ENCODE measurements at regions not wholly inside any gene's neighbourhood (a gene's known extent, or its start where the extent isn't known, plus 50 kb on each side); places are given as distances from the start of the nearest gene placed in this dataset.

GRCh38 chr15:69748131-69748530 is 295.5 kb downstream of the RPLP1 start:
- Mint-ChIP-seq H3K4me3 (no peak overlapping the region), H3K4me1 (no peaks in the 10 kb centered on the region), H3K9me3 (peaks cover 5% of the 10 kb centered on the region), H3K27ac (no peak overlapping the region), H3K36me3 (ENCODE audit: low read depth) (no peaks in the 10 kb centered on the region), H3K27me3 (ENCODE audit: insufficient read depth) (peaks cover 8% of the 10 kb centered on the region)
- TF ChIP-seq CTCF (conservative IDR thresholded peaks at IDR 0.05): no peak
- no peaks in the 10 kb centered on the region for H3K4me1 ChIP-seq (ENCODE audit: control insufficient read depth, insufficient read depth, low read length)
- H3K4me3 ChIP-seq (ENCODE audit: low read length): no peak overlapping the region
- H3K27ac ChIP-seq (ENCODE audit: low read depth, low read length): no peak overlapping the region
- no peak for DNase-seq
- H3K27me3 ChIP-seq (ENCODE audit: control insufficient read depth, insufficient read depth, low read length, poor library complexity, severe bottlenecking): no peaks in the 10 kb centered on the region
- whole genome bisulfite sequencing, 2 experiments (ENCODE audit: insufficient coverage in 1 of 2, insufficient read length in 1 of 2): 74 to 84% methylated on average over 4 to 7 of the region's 7 CpGs
- H3K9ac ChIP-seq (ENCODE audit: extremely low read depth, low read length, poor library complexity, severe bottlenecking): no peak overlapping the region
- no peaks in the 10 kb centered on the region for H3K36me3 ChIP-seq (ENCODE audit: control insufficient read depth, insufficient read depth, low read length)
- peaks cover 2% of the 10 kb centered on the region for H3K9me3 ChIP-seq (ENCODE audit: control insufficient read depth, low read length)

- no peak overlapping the region for H3K27ac Mint-ChIP-seq
- no peak overlapping the region for H3K27ac ChIP-seq (ENCODE audit: low read depth, low read length)
Observed at GRCh38 chr15:69748576-69749185, 296.1 kb downstream of the RPLP1 start.

GRCh38 chr15:69749274-69749673 is 296.7 kb downstream of the RPLP1 start:
- Histone ChIP-seq H3K9me3 (ENCODE audit: control insufficient read depth, low read length) (peaks cover 8% of the 10 kb centered on the region), H3K4me3 (ENCODE audit: low read length) (no peak overlapping the region), H3K27me3 (ENCODE audit: control insufficient read depth, insufficient read depth, low read length, poor library complexity, severe bottlenecking) (no peaks in the 10 kb centered on the region), H3K9ac (ENCODE audit: extremely low read depth, low read length, poor library complexity, severe bottlenecking) (no peak overlapping the region), H3K4me1 (ENCODE audit: control insufficient read depth, insufficient read depth, low read length) (no peaks in the 10 kb centered on the region), H3K36me3 (ENCODE audit: control insufficient read depth, insufficient read depth, low read length) (no peaks in the 10 kb centered on the region), H3K27ac (ENCODE audit: low read depth, low read length) (no peak overlapping the region)
- Mint-ChIP-seq H3K4me3 (no peak overlapping the region), H3K36me3 (ENCODE audit: low read depth) (no peaks in the 10 kb centered on the region), H3K27me3 (ENCODE audit: insufficient read depth) (peaks cover 3% of the 10 kb centered on the region), H3K4me1 (no peaks in the 10 kb centered on the region), H3K27ac (no peak overlapping the region), H3K9me3 (peaks cover 11% of the 10 kb centered on the region)
- TF ChIP-seq CTCF (conservative IDR thresholded peaks at IDR 0.05): no peak
- 85 to 90% methylated on average over 2 to 4 of the region's 4 CpGs for WGBS, 2 experiments (ENCODE audit: insufficient coverage in 1 of 2, insufficient read length in 1 of 2)
- no peak for DNase-seq

More at GRCh38 chr15:69748576-69749185, 296.1 kb downstream of the RPLP1 start:
- Histone ChIP-seq H3K4me3 (ENCODE audit: low read length) (no peak overlapping the region), H3K36me3 (ENCODE audit: control insufficient read depth, insufficient read depth, low read length) (no peaks in the 10 kb centered on the region), H3K9ac (ENCODE audit: extremely low read depth, low read length, poor library complexity, severe bottlenecking) (no peak overlapping the region), H3K4me1 (ENCODE audit: control insufficient read depth, insufficient read depth, low read length) (no peaks in the 10 kb centered on the region), H3K27me3 (ENCODE audit: control insufficient read depth, insufficient read depth, low read length, poor library complexity, severe bottlenecking) (no peaks in the 10 kb centered on the region), H3K9me3 (ENCODE audit: control insufficient read depth, low read length) (peaks cover 8% of the 10 kb centered on the region)
- H3K4me3 Mint-ChIP-seq: no peak overlapping the region
- 81 to 93% methylated on average over 3 of the region's 3 CpGs for WGBS, 2 experiments (ENCODE audit: insufficient coverage in 1 of 2, insufficient read length in 1 of 2)
- peaks cover 7% of the 10 kb centered on the region for H3K27me3 Mint-ChIP-seq (ENCODE audit: insufficient read depth)
- DNase-seq: no peak
- no peaks in the 10 kb centered on the region for H3K4me1 Mint-ChIP-seq
- H3K36me3 Mint-ChIP-seq (ENCODE audit: low read depth): no peaks in the 10 kb centered on the region
- peaks cover 9% of the 10 kb centered on the region for H3K9me3 Mint-ChIP-seq
- TF ChIP-seq CTCF (conservative IDR thresholded peaks at IDR 0.05): no peak

Measured in endodermal cell (in vitro differentiated cells).